Tibial nerve (tissue), 4 donors: ENCODE measurements at regions not wholly inside any gene's neighbourhood (a gene's known extent, or its start where the extent isn't known, plus 50 kb on each side); places are given as distances from the start of the nearest gene placed in this dataset.

Source experiments
- DNase-seq, 2 donors: peaks; one replicate each; pipeline ENCODE4 v3.0.0-alpha.2; 2019; ENCODE audit warnings: low spot score in 2 of 2
- H3K27ac ChIP-seq, 4 donors: fragments of 200-600 bp; sonication (generic) in 3 of 4; one replicate each; pipeline ENCODE4 v1.5.1; 2017 to 2019; ENCODE audit warnings: mild to moderate bottlenecking in 1 of 4
- H3K27me3 ChIP-seq, 2 donors: fragments of 200-600 bp; sonication (generic) in 1 of 2; one replicate each; pipeline versions ENCODE4 v1.5.1 to v1.6.0; 2017 to 2019
- H3K36me3 ChIP-seq, 3 donors: fragments of 200-600 bp; sonication (generic); one replicate each; pipeline ENCODE4 v1.5.1; 2018 to 2019
- H3K4me1 ChIP-seq, 4 donors: fragments of 200-600 bp; sonication (generic) in 3 of 4; one replicate each; pipeline ENCODE4 v1.5.1; 2017 to 2019
- H3K4me3 ChIP-seq, 4 donors: fragments of 200-600 bp; sonication (generic) in 3 of 4; one replicate each; pipeline ENCODE4 v1.5.1; 2017 to 2019; ENCODE audit warnings: mild to moderate bottlenecking in 1 of 4, moderate library complexity in 1 of 4
- H3K9me3 ChIP-seq, 4 donors: fragments of 200-600 bp; sonication (generic) in 3 of 4; one replicate each; pipeline ENCODE4 v1.5.1; 2017 to 2019
- CTCF ChIP-seq, 5 experiments: fragments of 200-600 bp in 3 of 5; fragments of 450-650 bp in 2 of 5; sonication (generic) in 3 of 5; IDR thresholded peaks; one replicate each; pipeline ENCODE4 v1.5.1; 2016 to 2019; ENCODE audit warnings: antibody characterized with exemption in 5 of 5, mild to moderate bottlenecking in 3 of 5, moderate library complexity in 2 of 5
- EP300 ChIP-seq, 2 donors: sonication (generic); formaldehyde crosslinking; IDR thresholded peaks; one replicate each; pipeline ENCODE4 v1.6.1; 2017; ENCODE audit warnings: antibody characterized with exemption in 2 of 2, mild to moderate bottlenecking in 1 of 2
- POLR2A ChIP-seq, 2 donors: fragments of 450-650 bp; IDR thresholded peaks; one replicate each; pipeline ENCODE4 v1.6.1; 2017; ENCODE audit warnings: antibody characterized with exemption in 2 of 2, mild to moderate bottlenecking in 2 of 2, moderate library complexity in 2 of 2
- WGBS, 2 donors: methylation state at CpG; one replicate each; pipeline ENCODE4 v1.1.5; 2018; 5-methylcytosine and 5-hydroxymethylcytosine counted together

DNA sequence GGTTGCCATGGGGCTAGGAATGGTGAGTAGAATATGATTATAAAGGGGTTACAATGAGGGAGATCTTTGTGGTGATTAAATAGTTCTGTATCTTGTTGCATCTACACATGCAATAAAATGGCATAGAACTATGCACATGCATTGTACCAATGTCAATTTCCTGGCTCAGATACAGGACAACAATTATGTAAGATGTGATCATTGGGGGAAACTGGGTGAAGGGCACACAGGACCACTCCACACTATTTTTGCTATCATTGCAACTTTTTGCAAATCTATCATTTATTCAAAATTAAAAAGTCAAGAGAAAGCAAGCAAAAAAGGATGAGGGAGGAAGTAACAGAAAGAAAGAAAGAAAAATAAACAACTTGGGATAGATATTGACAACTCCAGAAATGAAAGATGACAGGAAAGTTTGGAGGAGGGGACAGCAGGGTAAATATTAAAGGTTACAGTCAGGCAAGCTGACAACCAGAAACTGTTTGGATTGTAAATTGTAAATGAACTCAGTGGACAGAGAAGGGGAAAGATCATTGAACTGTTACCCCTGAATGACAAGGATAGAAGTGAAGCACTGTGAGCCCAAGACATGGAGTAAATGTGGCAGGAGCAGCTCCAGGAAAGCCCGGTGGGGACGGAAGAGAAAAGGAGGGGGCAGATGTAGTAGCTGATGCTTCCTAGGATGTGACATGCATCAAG lies 499.6 kb upstream of the JARID2 start:
- Histone ChIP-seq H3K27ac (no peak overlapping the region), H3K36me3 (no peaks in the 10 kb centered on the region), H3K4me1 (no peaks in the 10 kb centered on the region), H3K4me3 (no peak overlapping the region), H3K27me3 (no peaks in the 10 kb centered on the region), H3K9me3 (no peaks in the 10 kb centered on the region)
- DNase-seq, result no peak
- no peak for TF ChIP-seq CTCF (IDR thresholded peaks at IDR 0.05)
- TF ChIP-seq EP300 (IDR thresholded peaks at IDR 0.05), result no peak
- TF ChIP-seq POLR2A (IDR thresholded peaks at IDR 0.05), result no peak
- WGBS, 2 donors, result 75 to 82% methylated on average over 2 of the region's 2 CpGs

DNA sequence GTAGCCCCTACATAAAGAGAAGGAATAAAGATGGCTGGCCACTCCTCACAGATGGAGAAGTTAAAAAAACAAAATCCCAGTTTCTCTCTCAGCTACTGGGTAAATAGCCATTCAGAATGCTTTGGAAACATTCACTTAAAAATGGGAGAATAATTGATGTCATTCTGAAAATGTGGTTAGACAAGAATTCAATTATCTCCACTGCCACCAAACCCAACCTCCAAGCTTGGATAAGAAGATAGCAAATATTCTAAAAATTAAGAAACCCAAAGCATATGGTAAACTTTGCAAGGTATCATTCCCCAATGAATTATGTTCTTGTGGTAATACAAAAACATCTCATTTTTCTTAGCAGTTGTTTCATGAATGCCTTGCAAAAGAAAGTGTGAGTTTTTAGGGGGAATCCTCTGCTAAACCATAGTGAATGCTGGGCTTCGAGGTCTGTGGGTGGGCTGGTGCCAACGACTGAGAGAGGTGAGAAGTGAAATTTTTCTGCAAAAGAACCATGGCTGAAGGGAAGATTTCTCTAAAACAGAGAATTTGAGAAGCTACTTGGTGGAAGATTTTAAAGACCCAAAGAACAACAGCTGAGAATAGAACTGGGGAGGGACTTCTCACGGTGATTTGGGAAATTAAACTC lies 497.9 kb upstream of the JARID2 start:
- no peaks in the 10 kb centered on the region for H3K9me3 ChIP-seq
- 65% methylated on average over 3 of the region's 3 CpGs for WGBS, 2 donors
- TF ChIP-seq POLR2A (IDR thresholded peaks at IDR 0.05) (no peak), EP300 (IDR thresholded peaks at IDR 0.05) (no peak), CTCF (IDR thresholded peaks at IDR 0.05) (no peak)
- H3K27me3 ChIP-seq, result no peaks in the 10 kb centered on the region
- H3K36me3 ChIP-seq, result no peaks in the 10 kb centered on the region
- no peak overlapping the region for H3K4me3 ChIP-seq
- no peak for DNase-seq
- H3K27ac ChIP-seq, result no peak overlapping the region
- no peaks in the 10 kb centered on the region for H3K4me1 ChIP-seq

GRCh38 chr6:14748679-14749078 lies 497.2 kb upstream of the JARID2 start:
- H3K4me3 ChIP-seq, result no peak overlapping the region
- H3K4me1 ChIP-seq, result no peaks in the 10 kb centered on the region
- no peaks in the 10 kb centered on the region for H3K36me3 ChIP-seq
- no peak overlapping the region for H3K27ac ChIP-seq
- no peaks in the 10 kb centered on the region for H3K9me3 ChIP-seq
- WGBS, 2 donors, result 67 to 87% methylated on average over 4 of the region's 4 CpGs
- no peak for TF ChIP-seq EP300 (IDR thresholded peaks at IDR 0.05)
- TF ChIP-seq CTCF (IDR thresholded peaks at IDR 0.05), result no peak
- TF ChIP-seq POLR2A (IDR thresholded peaks at IDR 0.05), result no peak
- DNase-seq, result no peak
- H3K27me3 ChIP-seq, result no peaks in the 10 kb centered on the region

GRCh38 chr6:14750059-14750661 lies 495.7 kb upstream of the JARID2 start:
- H3K4me3 ChIP-seq, result no peak overlapping the region
- H3K9me3 ChIP-seq, result no peaks in the 10 kb centered on the region
- 67 to 71% methylated on average over 6 of the region's 6 CpGs for WGBS, 2 donors
- no peaks in the 10 kb centered on the region for H3K27me3 ChIP-seq
- TF ChIP-seq EP300 (IDR thresholded peaks at IDR 0.05), result no peak
- TF ChIP-seq POLR2A (IDR thresholded peaks at IDR 0.05), result no peak
- TF ChIP-seq CTCF (IDR thresholded peaks at IDR 0.05), result no peak
- no peaks in the 10 kb centered on the region for H3K4me1 ChIP-seq
- no peak overlapping the region for H3K27ac ChIP-seq
- DNase-seq, result no peak
- no peaks in the 10 kb centered on the region for H3K36me3 ChIP-seq

- 72 to 75% methylated on average over 7 of the region's 7 CpGs for WGBS, 2 donors
- Histone ChIP-seq H3K36me3 (no peaks in the 10 kb centered on the region), H3K4me1 (no peaks in the 10 kb centered on the region), H3K27me3 (no peaks in the 10 kb centered on the region), H3K4me3 (no peak overlapping the region), H3K9me3 (no peaks in the 10 kb centered on the region), H3K27ac (no peak overlapping the region)
- TF ChIP-seq EP300 (IDR thresholded peaks at IDR 0.05), result no peak
- no peak for TF ChIP-seq POLR2A (IDR thresholded peaks at IDR 0.05)
- no peak for TF ChIP-seq CTCF (IDR thresholded peaks at IDR 0.05)
- no peak for DNase-seq
Measured at GRCh38 chr6:14751645-14752175, 494.2 kb upstream of the JARID2 start.
